K562 (cell line): ENCODE measurements at regions not wholly inside any gene's neighbourhood (a gene's known extent, or its start where the extent isn't known, plus 50 kb on each side); places are given as distances from the start of the nearest gene placed in this dataset.

ENCODE experiments used
- ATAC-seq: fragments of 200-7000 bp; cut with Tn5 transposase; 3 replicates; pipeline ENCODE4 v1.9.1; 2020; ENCODE audit warnings: moderate library complexity
- BruUV-seq: library from RNA; stranded (reverse); fragments of 400-500 nt; replicated peaks from 2 replicates; lab custom pipeline; 2021; lab: Mats Ljungman, UMichigan
- CTCF ChIA-PET: fragments of 300-600 bp; formaldehyde crosslinking; extraction: SDS; loops from one replicate; lab custom pipeline; 2021; ENCODE audit warnings: low intra/inter-chr PET ratio; lab: Yijun Ruan, JAX
- POLR2A ChIA-PET: fragments of 300-600, 350-650 bp; sonication (Branson Sonifier 250); formaldehyde crosslinking; extraction: SDS; loops from one replicate; lab custom pipeline; 2021; ENCODE audit warnings: antibody characterized with exemption, inconsistent platforms; lab: Yijun Ruan, JAX
- DNase-seq, 4 experiments: peaks; one replicate each; pipeline versions ENCODE4 v3.0.0 to v3.0.0-alpha.2; 2011 to 2018; ENCODE audit warnings: low spot score in 3 of 4, mixed read lengths in 3 of 4; ENCODE audit errors: extremely low read depth in 1 of 4
- FAIRE-seq: peaks from 2 replicates; lab custom pipeline; 2011; peaks lifted over from hg19 to GRCh38; lab: Jason Lieb, UNC
- H2AFZ ChIP-seq: 2 replicates; pipeline ENCODE4 v1.6.0; 2011; ENCODE audit warnings: low read depth, low read length, control low read depth, inconsistent platforms
- H3K27ac ChIP-seq: fragments of 200-600 bp; 3 replicates; pipeline ENCODE4 v1.8.0; 2011; ENCODE audit warnings: low read depth, mild to moderate bottlenecking, control low read depth, inconsistent platforms, low read length, moderate library complexity, mixed read lengths; ENCODE audit errors: extremely low read depth
- H3K27me3 ChIP-seq, 2 experiments: fragments of 300-600 bp in 1 of 2; 2 replicates in 1 of 2; 3 replicates in 1 of 2; pipeline versions ENCODE4 v1.6.0 to v1.8.0; 2011; ENCODE audit warnings: inconsistent platforms in 2 of 2, low read length in 2 of 2, mild to moderate bottlenecking in 1 of 2, mixed read lengths in 1 of 2, moderate library complexity in 1 of 2; ENCODE audit not compliant: control insufficient read depth in 2 of 2, insufficient read depth in 2 of 2
- H3K36me3 ChIP-seq: fragments of 300-600 bp; 3 replicates; pipeline ENCODE4 v1.8.0; 2011; ENCODE audit warnings: mild to moderate bottlenecking, low read length, inconsistent platforms; ENCODE audit not compliant: control insufficient read depth, insufficient read depth
- H3K4me1 ChIP-seq, 2 experiments: fragments of 200-600 bp in 1 of 2; replicated peaks in 1 of 2; 2 replicates in 1 of 2; 3 replicates in 1 of 2; pipeline versions ENCODE4 v1.5.1 to v1.8.0; 2011; ENCODE audit warnings: inconsistent platforms in 2 of 2, low read length in 2 of 2, mild to moderate bottlenecking in 1 of 2, mixed read lengths in 1 of 2, moderate library complexity in 1 of 2; ENCODE audit not compliant: control insufficient read depth in 2 of 2, insufficient read depth in 2 of 2
- H3K4me2 ChIP-seq: 2 replicates; pipeline ENCODE4 v1.6.1; 2011; ENCODE audit warnings: low read length, control low read depth, inconsistent platforms, mixed read lengths; ENCODE audit not compliant: insufficient read depth
- H3K4me3 ChIP-seq: fragments of 200-600 bp; sonication (generic), shearing (Covaris generic); 2 replicates; pipeline ENCODE4 v1.5.1; 2016; ENCODE audit warnings: control low read depth, inconsistent platforms
- H3K79me2 ChIP-seq: fragments of 200-600 bp; 3 replicates; pipeline ENCODE4 v1.8.0; 2011; ENCODE audit warnings: low read length, inconsistent platforms; ENCODE audit not compliant: control insufficient read depth, insufficient read depth
- H3K9ac ChIP-seq, 2 experiments: 2 replicates each; pipeline versions ENCODE4 v1.6.0 to v1.6.1; 2011; ENCODE audit warnings: low read depth in 2 of 2, low read length in 2 of 2, control low read depth in 1 of 2, inconsistent platforms in 1 of 2, mild to moderate bottlenecking in 1 of 2, mixed read lengths in 1 of 2; ENCODE audit not compliant: insufficient read depth in 1 of 2
- H3K9me1 ChIP-seq: one replicate; pipeline ENCODE4 v1.6.0; 2011; ENCODE audit warnings: inconsistent platforms, mild to moderate bottlenecking, low read length, moderate library complexity; ENCODE audit not compliant: control insufficient read depth, insufficient read depth
- H3K9me3 ChIP-seq: replicated peaks from 2 replicates; pipeline ENCODE4 v1.5.1; 2011; ENCODE audit warnings: low read depth, low read length, inconsistent platforms; ENCODE audit not compliant: control insufficient read depth, insufficient read depth
- H4K20me1 ChIP-seq: replicated peaks from 2 replicates; pipeline ENCODE4 v1.6.1; 2011; ENCODE audit warnings: low read length, inconsistent platforms, mixed read lengths; ENCODE audit not compliant: control insufficient read depth, insufficient read depth
- CTBP1 ChIP-seq: fragments of 450-650 bp; IDR thresholded peaks from 2 replicates; pipeline ENCODE4 v1.6.1; 2016; ENCODE audit warnings: borderline replicate concordance
- EP300 ChIP-seq: IDR thresholded peaks from 2 replicates; pipeline ENCODE4 v1.6.1; 2012; ENCODE audit warnings: low read length, improper control_type of control experiment
- PRMT5 ChIP-seq: sonication (generic); formaldehyde crosslinking; IDR thresholded peaks from 2 replicates; pipeline ENCODE4 v1.5.0; 2020; ENCODE audit warnings: missing genetic modification reagents
- SMARCB1 ChIP-seq: IDR thresholded peaks from 2 replicates; pipeline ENCODE4 v1.6.1; 2011; ENCODE audit warnings: improper control_type of control experiment, low read depth; ENCODE audit not compliant: insufficient read length
- ZNF165 ChIP-seq: fragments of 250-450 bp; sonication (Bioruptor Pico); IDR thresholded peaks from 2 replicates; pipeline ENCODE4 v1.4.0; 2020; ENCODE audit warnings: borderline replicate concordance
- ZNF324 ChIP-seq: fragments of 250-450 bp; sonication (Bioruptor Pico); IDR thresholded peaks from 2 replicates; pipeline ENCODE4 v1.4.0; 2020; ENCODE audit warnings: mild to moderate bottlenecking
- in situ Hi-C: fragments of 300-500 bp; cut with MboI; formaldehyde crosslinking; loops from 4 replicates; pipeline ENCODE4 v1.15.0; 2018; ENCODE audit warnings: inconsistent platforms, mixed read lengths
- intact Hi-C: fragments of 100-400 bp; cut with micrococcal nuclease; formaldehyde crosslinking; loops from 2 replicates; pipeline ENCODE4 v1.14.2; 2022
- TF ChIP-seq, protein P1 (sequence below): fragments of 250-450 bp; sonication (Bioruptor Pico); IDR thresholded peaks from 2 replicates; pipeline ENCODE4 v1.8.0; 2021; ENCODE audit warnings: moderate library complexity, mild to moderate bottlenecking, inconsistent platforms
- TF ChIP-seq, protein P2 (sequence below): sonication (generic); formaldehyde crosslinking; IDR thresholded peaks from 2 replicates; pipeline ENCODE4 v1.8.0; 2022; ENCODE audit warnings: mild to moderate bottlenecking, missing genetic modification reagents
- TF ChIP-seq, protein P3 (sequence below): fragments of 150-350 bp; conservative IDR thresholded peaks from 2 replicates; pipeline ENCODE4 v1.6.1; 2014; ENCODE audit warnings: low read length

DNA sequence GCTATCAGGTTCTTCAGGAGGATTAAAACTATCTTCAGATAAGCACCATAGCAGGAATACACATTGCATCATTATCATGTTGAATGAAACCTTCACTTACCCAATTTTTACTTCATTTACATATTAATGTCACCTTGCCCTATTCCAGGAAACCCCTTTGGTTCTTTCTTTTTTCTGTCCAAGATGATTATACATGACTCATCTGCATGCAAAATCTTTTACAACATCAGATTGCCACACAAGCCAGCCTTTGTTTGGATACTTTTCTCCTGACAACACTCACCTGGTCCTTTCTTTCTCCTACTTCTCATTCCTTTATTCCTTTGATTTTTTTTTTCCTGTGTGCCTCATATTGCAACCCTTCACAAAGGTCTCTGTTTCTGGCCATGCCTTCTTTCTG lies 200.5 kb upstream of the POU3F2 start:
- POLR2A ChIA-PET, result no interaction called here
- ATAC-seq (no peak), FAIRE-seq (no peak), DNase-seq (no peak)
- no TSS peak for BruUV-seq
- H3K27me3 ChIP-seq, result no peaks in the 10 kb centered on the region
- H3K79me2 ChIP-seq, result no peaks in the 10 kb centered on the region
- H3K36me3 ChIP-seq, result no peaks in the 10 kb centered on the region
- H3K9ac ChIP-seq, result no peak overlapping the region
- in situ Hi-C loops (no loop called here), intact Hi-C loops (no loop called here)
- H2AFZ ChIP-seq, result no peak overlapping the region
- no peaks in the 10 kb centered on the region for H4K20me1 ChIP-seq
- H3K9me1 ChIP-seq, result no peaks in the 10 kb centered on the region
- no peak overlapping the region for H3K4me2 ChIP-seq
- H3K9me3 ChIP-seq, result no peaks in the 10 kb centered on the region
- no peak overlapping the region for H3K27ac ChIP-seq
- H3K4me3 ChIP-seq, result no peak overlapping the region
- no peaks in the 10 kb centered on the region for H3K4me1 ChIP-seq
- CTCF ChIA-PET, result no interaction called here
- TF ChIP-seq, protein P1, sequence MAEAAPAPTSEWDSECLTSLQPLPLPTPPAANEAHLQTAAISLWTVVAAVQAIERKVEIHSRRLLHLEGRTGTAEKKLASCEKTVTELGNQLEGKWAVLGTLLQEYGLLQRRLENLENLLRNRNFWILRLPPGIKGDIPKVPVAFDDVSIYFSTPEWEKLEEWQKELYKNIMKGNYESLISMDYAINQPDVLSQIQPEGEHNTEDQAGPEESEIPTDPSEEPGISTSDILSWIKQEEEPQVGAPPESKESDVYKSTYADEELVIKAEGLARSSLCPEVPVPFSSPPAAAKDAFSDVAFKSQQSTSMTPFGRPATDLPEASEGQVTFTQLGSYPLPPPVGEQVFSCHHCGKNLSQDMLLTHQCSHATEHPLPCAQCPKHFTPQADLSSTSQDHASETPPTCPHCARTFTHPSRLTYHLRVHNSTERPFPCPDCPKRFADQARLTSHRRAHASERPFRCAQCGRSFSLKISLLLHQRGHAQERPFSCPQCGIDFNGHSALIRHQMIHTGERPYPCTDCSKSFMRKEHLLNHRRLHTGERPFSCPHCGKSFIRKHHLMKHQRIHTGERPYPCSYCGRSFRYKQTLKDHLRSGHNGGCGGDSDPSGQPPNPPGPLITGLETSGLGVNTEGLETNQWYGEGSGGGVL (CRISPR knock-in tag), result no peak
- TF ChIP-seq, protein P2, sequence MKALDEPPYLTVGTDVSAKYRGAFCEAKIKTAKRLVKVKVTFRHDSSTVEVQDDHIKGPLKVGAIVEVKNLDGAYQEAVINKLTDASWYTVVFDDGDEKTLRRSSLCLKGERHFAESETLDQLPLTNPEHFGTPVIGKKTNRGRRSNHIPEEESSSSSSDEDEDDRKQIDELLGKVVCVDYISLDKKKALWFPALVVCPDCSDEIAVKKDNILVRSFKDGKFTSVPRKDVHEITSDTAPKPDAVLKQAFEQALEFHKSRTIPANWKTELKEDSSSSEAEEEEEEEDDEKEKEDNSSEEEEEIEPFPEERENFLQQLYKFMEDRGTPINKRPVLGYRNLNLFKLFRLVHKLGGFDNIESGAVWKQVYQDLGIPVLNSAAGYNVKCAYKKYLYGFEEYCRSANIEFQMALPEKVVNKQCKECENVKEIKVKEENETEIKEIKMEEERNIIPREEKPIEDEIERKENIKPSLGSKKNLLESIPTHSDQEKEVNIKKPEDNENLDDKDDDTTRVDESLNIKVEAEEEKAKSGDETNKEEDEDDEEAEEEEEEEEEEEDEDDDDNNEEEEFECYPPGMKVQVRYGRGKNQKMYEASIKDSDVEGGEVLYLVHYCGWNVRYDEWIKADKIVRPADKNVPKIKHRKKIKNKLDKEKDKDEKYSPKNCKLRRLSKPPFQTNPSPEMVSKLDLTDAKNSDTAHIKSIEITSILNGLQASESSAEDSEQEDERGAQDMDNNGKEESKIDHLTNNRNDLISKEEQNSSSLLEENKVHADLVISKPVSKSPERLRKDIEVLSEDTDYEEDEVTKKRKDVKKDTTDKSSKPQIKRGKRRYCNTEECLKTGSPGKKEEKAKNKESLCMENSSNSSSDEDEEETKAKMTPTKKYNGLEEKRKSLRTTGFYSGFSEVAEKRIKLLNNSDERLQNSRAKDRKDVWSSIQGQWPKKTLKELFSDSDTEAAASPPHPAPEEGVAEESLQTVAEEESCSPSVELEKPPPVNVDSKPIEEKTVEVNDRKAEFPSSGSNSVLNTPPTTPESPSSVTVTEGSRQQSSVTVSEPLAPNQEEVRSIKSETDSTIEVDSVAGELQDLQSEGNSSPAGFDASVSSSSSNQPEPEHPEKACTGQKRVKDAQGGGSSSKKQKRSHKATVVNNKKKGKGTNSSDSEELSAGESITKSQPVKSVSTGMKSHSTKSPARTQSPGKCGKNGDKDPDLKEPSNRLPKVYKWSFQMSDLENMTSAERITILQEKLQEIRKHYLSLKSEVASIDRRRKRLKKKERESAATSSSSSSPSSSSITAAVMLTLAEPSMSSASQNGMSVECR (CRISPR knock-in tag), result no peak
- TF ChIP-seq ZNF165 (CRISPR knock-in tag) (no peak), SMARCB1 (no peak), PRMT5 (CRISPR knock-in tag) (no peak), EP300 (no peak), ZNF324 (CRISPR knock-in tag) (no peak), CTBP1 (no peak)
- TF ChIP-seq, protein P3, sequence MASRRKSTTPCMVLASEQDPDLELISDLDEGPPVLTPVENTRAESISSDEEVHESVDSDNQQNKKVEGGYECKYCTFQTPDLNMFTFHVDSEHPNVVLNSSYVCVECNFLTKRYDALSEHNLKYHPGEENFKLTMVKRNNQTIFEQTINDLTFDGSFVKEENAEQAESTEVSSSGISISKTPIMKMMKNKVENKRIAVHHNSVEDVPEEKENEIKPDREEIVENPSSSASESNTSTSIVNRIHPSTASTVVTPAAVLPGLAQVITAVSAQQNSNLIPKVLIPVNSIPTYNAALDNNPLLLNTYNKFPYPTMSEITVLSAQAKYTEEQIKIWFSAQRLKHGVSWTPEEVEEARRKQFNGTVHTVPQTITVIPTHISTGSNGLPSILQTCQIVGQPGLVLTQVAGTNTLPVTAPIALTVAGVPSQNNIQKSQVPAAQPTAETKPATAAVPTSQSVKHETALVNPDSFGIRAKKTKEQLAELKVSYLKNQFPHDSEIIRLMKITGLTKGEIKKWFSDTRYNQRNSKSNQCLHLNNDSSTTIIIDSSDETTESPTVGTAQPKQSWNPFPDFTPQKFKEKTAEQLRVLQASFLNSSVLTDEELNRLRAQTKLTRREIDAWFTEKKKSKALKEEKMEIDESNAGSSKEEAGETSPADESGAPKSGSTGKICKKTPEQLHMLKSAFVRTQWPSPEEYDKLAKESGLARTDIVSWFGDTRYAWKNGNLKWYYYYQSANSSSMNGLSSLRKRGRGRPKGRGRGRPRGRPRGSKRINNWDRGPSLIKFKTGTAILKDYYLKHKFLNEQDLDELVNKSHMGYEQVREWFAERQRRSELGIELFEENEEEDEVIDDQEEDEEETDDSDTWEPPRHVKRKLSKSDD, result no peak
